Gastrocnemius medialis (tissue), 4 donors: ENCODE measurements at regions not wholly inside any gene's neighbourhood (a gene's known extent, or its start where the extent isn't known, plus 50 kb on each side); places are given as distances from the start of the nearest gene placed in this dataset.

Source experiments
- POLR2A ChIP-seq, 2 donors: fragments of 450-650 bp; IDR thresholded peaks; one replicate each; pipeline ENCODE4 v1.6.1; 2017; ENCODE audit warnings: antibody characterized with exemption in 2 of 2, mild to moderate bottlenecking in 2 of 2, moderate library complexity in 2 of 2
- TF ChIP-seq, protein P1 (sequence below), 5 experiments: fragments of 450-650 bp in 3 of 5; fragments of 200-600 bp in 2 of 5; sonication (generic) in 2 of 5; IDR thresholded peaks in 4 of 5; conservative IDR thresholded peaks in 1 of 5; 1 replicate in 4 of 5; 2 replicates in 1 of 5; pipeline ENCODE4 v1.5.1; 2016 to 2019; ENCODE audit warnings: antibody characterized with exemption in 5 of 5, mild to moderate bottlenecking in 3 of 5, moderate library complexity in 3 of 5

GRCh38 chr9:7615344-7615743 lies 184.2 kb downstream of the DMAC1 start:
- TF ChIP-seq, protein P1, sequence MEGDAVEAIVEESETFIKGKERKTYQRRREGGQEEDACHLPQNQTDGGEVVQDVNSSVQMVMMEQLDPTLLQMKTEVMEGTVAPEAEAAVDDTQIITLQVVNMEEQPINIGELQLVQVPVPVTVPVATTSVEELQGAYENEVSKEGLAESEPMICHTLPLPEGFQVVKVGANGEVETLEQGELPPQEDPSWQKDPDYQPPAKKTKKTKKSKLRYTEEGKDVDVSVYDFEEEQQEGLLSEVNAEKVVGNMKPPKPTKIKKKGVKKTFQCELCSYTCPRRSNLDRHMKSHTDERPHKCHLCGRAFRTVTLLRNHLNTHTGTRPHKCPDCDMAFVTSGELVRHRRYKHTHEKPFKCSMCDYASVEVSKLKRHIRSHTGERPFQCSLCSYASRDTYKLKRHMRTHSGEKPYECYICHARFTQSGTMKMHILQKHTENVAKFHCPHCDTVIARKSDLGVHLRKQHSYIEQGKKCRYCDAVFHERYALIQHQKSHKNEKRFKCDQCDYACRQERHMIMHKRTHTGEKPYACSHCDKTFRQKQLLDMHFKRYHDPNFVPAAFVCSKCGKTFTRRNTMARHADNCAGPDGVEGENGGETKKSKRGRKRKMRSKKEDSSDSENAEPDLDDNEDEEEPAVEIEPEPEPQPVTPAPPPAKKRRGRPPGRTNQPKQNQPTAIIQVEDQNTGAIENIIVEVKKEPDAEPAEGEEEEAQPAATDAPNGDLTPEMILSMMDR (IDR thresholded peaks at IDR 0.05 in 4 of 5, conservative IDR thresholded peaks at IDR 0.05 in 1 of 5), result no peak
- TF ChIP-seq POLR2A (IDR thresholded peaks at IDR 0.05), result no peak
